K562 (cell line): ENCODE measurements at regions not wholly inside any gene's neighbourhood (a gene's known extent, or its start where the extent isn't known, plus 50 kb on each side); places are given as distances from the start of the nearest gene placed in this dataset.

ENCODE experiments used
- ATF1 ChIP-seq, 2 experiments: fragments of 450-650 bp in 1 of 2; IDR thresholded peaks; 2 replicates each; pipeline ENCODE4 v1.6.1; 2016; ENCODE audit warnings: missing compliant biosample characterization in 1 of 2, missing genetic modification characterization in 1 of 2
- CHD1 ChIP-seq: fragments of 200-600 bp; sonication (generic); IDR thresholded peaks from one replicate; pipeline ENCODE4 v1.6.1; 2012; ENCODE audit warnings: mild to moderate bottlenecking, moderate library complexity, low read length, inconsistent platforms
- CHD2 ChIP-seq: IDR thresholded peaks from 2 replicates; pipeline ENCODE4 v1.6.1; 2011; ENCODE audit warnings: low read depth, low read length
- CREM ChIP-seq: IDR thresholded peaks from 2 replicates; pipeline ENCODE4 v1.6.1; 2014; ENCODE audit warnings: antibody characterized with exemption, low read depth
- EHMT2 ChIP-seq: fragments of 450-650 bp; IDR thresholded peaks from 2 replicates; pipeline ENCODE4 v1.6.1; 2018; ENCODE audit warnings: antibody characterized with exemption
- REST ChIP-seq, 2 experiments: fragments of 450-650 bp; formaldehyde crosslinking in 1 of 2; IDR thresholded peaks; 2 replicates each; pipeline versions ENCODE4 v1.4.0 to v1.6.1; 2014 to 2020; ENCODE audit warnings: mild to moderate bottlenecking in 2 of 2, borderline replicate concordance in 1 of 2, low read depth in 1 of 2
- ZBTB5 ChIP-seq: fragments of 450-650 bp; IDR thresholded peaks from 2 replicates; pipeline ENCODE4 v1.6.1; 2017; ENCODE audit warnings: antibody characterized with exemption
- ZBTB7A ChIP-seq: IDR thresholded peaks from 2 replicates; pipeline ENCODE4 v1.6.1; 2011; ENCODE audit warnings: low read depth, mild to moderate bottlenecking, low read length, moderate library complexity, borderline replicate concordance; ENCODE audit not compliant: control insufficient read depth
- ZBTB9 ChIP-seq: fragments of 450-650 bp; formaldehyde crosslinking; IDR thresholded peaks from 2 replicates; pipeline ENCODE4 v1.4.0; 2020; ENCODE audit warnings: mild to moderate bottlenecking, moderate library complexity
- ZC3H4 ChIP-seq: sonication (generic); formaldehyde crosslinking; IDR thresholded peaks from 2 replicates; pipeline ENCODE4 v1.9.0; 2021; ENCODE audit warnings: missing genetic modification reagents, borderline replicate concordance
- ZNF146 ChIP-seq: IDR thresholded peaks from one replicate; pipeline ENCODE4 v1.6.1; 2018; ENCODE audit warnings: missing compliant biosample characterization; ENCODE audit not compliant: unreplicated experiment

- 0 out of 2 replicates have a peak, but pooled peaks have one; percentile 23 for TF ChIP-seq REST (IDR thresholded peaks at IDR 0.05; ENCODE audit: borderline replicate concordance)
- TF ChIP-seq REST (CRISPR knock-in tag; IDR thresholded peaks at IDR 0.05; ENCODE audit: low read depth): no peak
- TF ChIP-seq CHD2: no peak
- TF ChIP-seq ZBTB9 (CRISPR knock-in tag): no peak
- TF ChIP-seq ATF1 (CRISPR knock-in tag; IDR thresholded peaks at IDR 0.05): no peak
- TF ChIP-seq ATF1 (tag; IDR thresholded peaks at IDR 0.05): peak; percentile 39; the same call in 1 of the 2 replicates
- TF ChIP-seq ZC3H4 (CRISPR knock-in tag): no peak
- TF ChIP-seq ZBTB5: no peak
- no peak for TF ChIP-seq CHD1
- TF ChIP-seq CREM: peak; percentile 34; the same call in 1 of the 2 replicates
- no peak for TF ChIP-seq EHMT2
- no peak for TF ChIP-seq ZBTB7A
- TF ChIP-seq ZNF146 (CRISPR knock-in tag): no peak
Measured at GRCh38 chr13:80979035-80979641, 638.2 kb upstream of the SPRY2 start (continued).
